Activated CD4-positive, alpha-beta T cell treated with anti-CD3 and anti-CD28 coated beads, Interleukin-2, amount 50 U/mL, for 24 hours (primary cell): ENCODE measurements at regions not wholly inside any gene's neighbourhood (a gene's known extent, or its start where the extent isn't known, plus 50 kb on each side); places are given as distances from the start of the nearest gene placed in this dataset.

Experiments used
- DNase-seq, 2 donors: peaks; one replicate each; pipeline ENCODE4 v3.0.0-alpha.2; 2020; ENCODE audit warnings: low read depth in 1 of 2, low spot score in 1 of 2

- no peak for DNase-seq
These were observed 269.5 kb upstream of the POU3F3 start for GRCh38 chr2:104584393-104584792.

- no peak for DNase-seq
These were observed 258.3 kb upstream of the POU3F3 start for GRCh38 chr2:104595576-104595975.

- no peak for DNase-seq
These were observed 256.0 kb upstream of the POU3F3 start for GRCh38 chr2:104597942-104598341.

- DNase-seq: no peak
These were observed 255.3 kb upstream of the POU3F3 start for GRCh38 chr2:104598636-104599035.

- DNase-seq: no peak
These were observed 254.0 kb upstream of the POU3F3 start for GRCh38 chr2:104599787-104600510.

GRCh38 chr2:104606056-104606455 lies 247.9 kb upstream of the POU3F3 start:
- DNase-seq: no peak

GRCh38 chr2:104616856-104617255 lies 237.1 kb upstream of the POU3F3 start:
- no peak for DNase-seq

- no peak for DNase-seq
These were observed 233.1 kb upstream of the POU3F3 start for GRCh38 chr2:104620801-104621200.

GRCh38 chr2:104635608-104636007 lies 218.3 kb upstream of the POU3F3 start:
- DNase-seq: no peak

- DNase-seq: no peak
These were observed 215.6 kb upstream of the POU3F3 start for GRCh38 chr2:104638190-104638858.

GRCh38 chr2:104638859-104639202 lies 215.1 kb upstream of the POU3F3 start:
- no peak for DNase-seq

- DNase-seq: no peak
These were observed 212.1 kb upstream of the POU3F3 start for GRCh38 chr2:104641786-104642185.

GRCh38 chr2:104648376-104648775 lies 205.5 kb upstream of the POU3F3 start:
- no peak for DNase-seq

- no peak for DNase-seq
These were observed 204.0 kb upstream of the POU3F3 start for GRCh38 chr2:104649866-104650265.

- no peak for DNase-seq
These were observed 203.4 kb upstream of the POU3F3 start for GRCh38 chr2:104650405-104650996.

- no peak for DNase-seq
These were observed 199.1 kb upstream of the POU3F3 start for GRCh38 chr2:104654811-104655210.

- no peak for DNase-seq
These were observed 197.2 kb upstream of the POU3F3 start for GRCh38 chr2:104656571-104657163.

- no peak for DNase-seq
These were observed 195.6 kb upstream of the POU3F3 start for GRCh38 chr2:104658144-104658835.

GRCh38 chr2:104658904-104659591 lies 194.9 kb upstream of the POU3F3 start:
- no peak for DNase-seq

GRCh38 chr2:104660991-104661390 lies 192.9 kb upstream of the POU3F3 start:
- DNase-seq: no peak

GRCh38 chr2:104664672-104665071 lies 189.2 kb upstream of the POU3F3 start:
- no peak for DNase-seq
